ENCODE measurements at regions not wholly inside any gene's neighbourhood (a gene's known extent, or its start where the extent isn't known, plus 50 kb on each side); places are given as distances from the start of the nearest gene placed in this dataset.

DNA sequence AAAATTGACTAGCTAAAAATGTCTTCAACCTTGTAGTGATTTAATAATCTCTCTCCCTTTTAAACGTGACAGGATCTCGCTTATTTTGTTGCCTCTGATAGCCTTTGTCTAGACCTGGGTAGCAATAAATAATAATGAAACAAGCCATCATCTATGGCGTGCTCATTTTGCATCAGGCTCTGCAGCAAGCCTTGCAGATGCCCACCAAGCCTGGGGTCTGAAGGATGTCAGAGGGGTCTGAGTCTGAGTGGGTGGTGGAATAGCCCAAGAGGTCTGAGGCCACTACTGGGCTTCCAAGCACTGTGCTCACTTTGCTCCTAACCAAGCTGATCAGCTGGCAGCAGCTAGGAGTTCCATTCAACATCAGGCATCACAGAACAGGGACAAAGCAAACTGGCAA, 109.4 kb downstream of the GYPC start:
- Mint-ChIP-seq H3K4me1 (no peaks in the 10 kb centered on the region), H3K27ac (no peak overlapping the region), H3K9me3 (no peaks in the 10 kb centered on the region), H3K4me3 (no peak overlapping the region), H3K27me3 (ENCODE audit: insufficient read depth) (peaks cover 16% of the 10 kb centered on the region), H3K36me3 (ENCODE audit: low read depth) (no peaks in the 10 kb centered on the region)
- no peak overlapping the region for H3K9ac ChIP-seq (ENCODE audit: extremely low read depth, low read length, poor library complexity, severe bottlenecking)
- H3K27ac ChIP-seq (ENCODE audit: low read depth, low read length): no peak overlapping the region
- WGBS, 2 experiments (ENCODE audit: insufficient coverage in 1 of 2, insufficient read length in 1 of 2): 88 to 91% methylated on average over 3 of the region's 3 CpGs
- peak; percentile 6 for DNase-seq
- H3K4me3 ChIP-seq (ENCODE audit: low read length): no peak overlapping the region
- no peaks in the 10 kb centered on the region for H3K27me3 ChIP-seq (ENCODE audit: control insufficient read depth, insufficient read depth, low read length, poor library complexity, severe bottlenecking)
- TF ChIP-seq, protein P1, sequence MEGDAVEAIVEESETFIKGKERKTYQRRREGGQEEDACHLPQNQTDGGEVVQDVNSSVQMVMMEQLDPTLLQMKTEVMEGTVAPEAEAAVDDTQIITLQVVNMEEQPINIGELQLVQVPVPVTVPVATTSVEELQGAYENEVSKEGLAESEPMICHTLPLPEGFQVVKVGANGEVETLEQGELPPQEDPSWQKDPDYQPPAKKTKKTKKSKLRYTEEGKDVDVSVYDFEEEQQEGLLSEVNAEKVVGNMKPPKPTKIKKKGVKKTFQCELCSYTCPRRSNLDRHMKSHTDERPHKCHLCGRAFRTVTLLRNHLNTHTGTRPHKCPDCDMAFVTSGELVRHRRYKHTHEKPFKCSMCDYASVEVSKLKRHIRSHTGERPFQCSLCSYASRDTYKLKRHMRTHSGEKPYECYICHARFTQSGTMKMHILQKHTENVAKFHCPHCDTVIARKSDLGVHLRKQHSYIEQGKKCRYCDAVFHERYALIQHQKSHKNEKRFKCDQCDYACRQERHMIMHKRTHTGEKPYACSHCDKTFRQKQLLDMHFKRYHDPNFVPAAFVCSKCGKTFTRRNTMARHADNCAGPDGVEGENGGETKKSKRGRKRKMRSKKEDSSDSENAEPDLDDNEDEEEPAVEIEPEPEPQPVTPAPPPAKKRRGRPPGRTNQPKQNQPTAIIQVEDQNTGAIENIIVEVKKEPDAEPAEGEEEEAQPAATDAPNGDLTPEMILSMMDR (conservative IDR thresholded peaks at IDR 0.05): no peak
- H3K36me3 ChIP-seq (ENCODE audit: control insufficient read depth, insufficient read depth, low read length): no peaks in the 10 kb centered on the region
- no peaks in the 10 kb centered on the region for H3K9me3 ChIP-seq (ENCODE audit: control insufficient read depth, low read length)
- no peaks in the 10 kb centered on the region for H3K4me1 ChIP-seq (ENCODE audit: control insufficient read depth, insufficient read depth, low read length)

DNA sequence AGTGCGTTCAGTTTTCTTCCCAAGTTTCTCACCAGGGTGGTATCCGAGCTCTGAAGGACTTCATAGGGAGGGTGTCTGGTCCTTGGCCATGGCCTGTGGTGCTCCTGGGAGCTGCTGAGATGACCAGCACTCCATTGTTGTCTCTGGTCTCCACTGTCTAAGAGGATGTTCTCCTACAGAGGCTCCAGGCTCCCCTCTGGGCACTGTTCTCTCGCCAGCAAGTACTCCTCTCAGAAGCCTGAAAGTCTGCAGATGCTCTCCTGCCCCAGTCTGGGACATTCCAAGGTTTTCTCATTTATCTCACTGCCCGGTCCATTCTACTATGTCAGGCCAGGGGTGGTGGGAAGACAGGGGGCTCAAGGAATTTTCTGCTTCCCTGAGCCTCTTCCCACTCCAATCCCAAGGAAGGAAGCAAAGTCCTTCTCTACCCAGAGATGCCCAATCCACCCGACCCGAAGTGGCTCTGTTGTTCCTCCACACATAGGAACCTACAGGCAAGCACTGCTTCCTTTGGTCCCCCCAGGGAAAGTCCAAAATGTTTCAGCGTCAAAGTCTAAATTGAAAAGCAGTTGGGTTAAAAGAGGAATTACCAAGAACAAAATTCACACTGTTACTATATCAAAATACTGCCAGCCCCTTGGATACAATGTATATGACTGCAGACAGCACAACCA, 110.5 kb downstream of the GYPC start:
- Histone ChIP-seq H3K27me3 (ENCODE audit: control insufficient read depth, insufficient read depth, low read length, poor library complexity, severe bottlenecking) (no peaks in the 10 kb centered on the region), H3K4me3 (ENCODE audit: low read length) (no peak overlapping the region), H3K9me3 (ENCODE audit: control insufficient read depth, low read length) (no peaks in the 10 kb centered on the region), H3K4me1 (ENCODE audit: control insufficient read depth, insufficient read depth, low read length) (no peaks in the 10 kb centered on the region), H3K27ac (ENCODE audit: low read depth, low read length) (no peak overlapping the region), H3K9ac (ENCODE audit: extremely low read depth, low read length, poor library complexity, severe bottlenecking) (no peak overlapping the region), H3K36me3 (ENCODE audit: control insufficient read depth, insufficient read depth, low read length) (no peaks in the 10 kb centered on the region)
- WGBS, 2 experiments (ENCODE audit: insufficient coverage in 1 of 2, insufficient read length in 1 of 2): 87 to 91% methylated on average over 2 to 6 of the region's 7 CpGs
- H3K36me3 Mint-ChIP-seq (ENCODE audit: low read depth): no peaks in the 10 kb centered on the region
- H3K4me1 Mint-ChIP-seq: no peaks in the 10 kb centered on the region
- no peaks in the 10 kb centered on the region for H3K9me3 Mint-ChIP-seq
- DNase-seq: peak; percentile 20
- H3K4me3 Mint-ChIP-seq: no peak overlapping the region
- peaks cover 24% of the 10 kb centered on the region for H3K27me3 Mint-ChIP-seq (ENCODE audit: insufficient read depth)
- H3K27ac Mint-ChIP-seq: no peak overlapping the region
- TF ChIP-seq, protein P1 (conservative IDR thresholded peaks at IDR 0.05): no peak

DNA sequence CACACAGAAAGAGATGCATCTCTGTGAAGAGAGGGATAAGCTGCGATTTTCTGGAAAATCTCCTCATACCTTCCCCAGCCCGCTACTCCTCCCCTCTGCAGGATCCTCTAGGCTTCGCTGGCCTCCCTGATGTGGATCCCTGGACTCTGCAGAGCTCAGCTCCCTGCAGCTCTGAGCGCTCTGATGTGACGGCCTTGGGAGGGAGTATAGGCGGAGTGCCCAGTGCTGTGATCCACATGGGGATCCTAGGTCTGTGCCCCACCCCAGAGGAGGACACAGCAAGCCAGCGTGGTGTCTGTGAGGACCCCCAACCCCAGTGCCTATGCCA, 111.0 kb downstream of the GYPC start:
- DNase-seq: peak; percentile 11
- H3K36me3 ChIP-seq (ENCODE audit: control insufficient read depth, insufficient read depth, low read length): no peaks in the 10 kb centered on the region
- no peaks in the 10 kb centered on the region for H3K9me3 ChIP-seq (ENCODE audit: control insufficient read depth, low read length)
- H3K27ac Mint-ChIP-seq: no peak overlapping the region
- no peak overlapping the region for H3K4me3 ChIP-seq (ENCODE audit: low read length)
- no peaks in the 10 kb centered on the region for H3K4me1 ChIP-seq (ENCODE audit: control insufficient read depth, insufficient read depth, low read length)
- H3K4me1 Mint-ChIP-seq: no peaks in the 10 kb centered on the region
- no peaks in the 10 kb centered on the region for H3K27me3 ChIP-seq (ENCODE audit: control insufficient read depth, insufficient read depth, low read length, poor library complexity, severe bottlenecking)
- no peaks in the 10 kb centered on the region for H3K36me3 Mint-ChIP-seq (ENCODE audit: low read depth)
- peaks cover 27% of the 10 kb centered on the region for H3K27me3 Mint-ChIP-seq (ENCODE audit: insufficient read depth)
- no peak overlapping the region for H3K4me3 Mint-ChIP-seq
- H3K9ac ChIP-seq (ENCODE audit: extremely low read depth, low read length, poor library complexity, severe bottlenecking): no peak overlapping the region
- no peaks in the 10 kb centered on the region for H3K9me3 Mint-ChIP-seq
- no peak overlapping the region for H3K27ac ChIP-seq (ENCODE audit: low read depth, low read length)
- 93 to 100% methylated on average over 3 to 7 of the region's 7 CpGs for WGBS, 2 experiments (ENCODE audit: insufficient coverage in 1 of 2, insufficient read length in 1 of 2)
- TF ChIP-seq, protein P1 (conservative IDR thresholded peaks at IDR 0.05): no peak

Data from endodermal cell (in vitro differentiated cells).